DOHH2 (cell line): ENCODE measurements at regions not wholly inside any gene's neighbourhood (a gene's known extent, or its start where the extent isn't known, plus 50 kb on each side); places are given as distances from the start of the nearest gene placed in this dataset.

Source experiments
- H3F3A ChIP-seq: fragments of 200-600 bp; sonication (generic), shearing (Covaris generic); 2 replicates; pipeline ENCODE4 v1.6.0; 2016; ENCODE audit warnings: antibody characterized with exemption, mild to moderate bottlenecking; ENCODE audit not compliant: control insufficient read depth, insufficient read depth
- H3K27ac ChIP-seq: fragments of 200-600 bp; sonication (generic); 2 replicates; pipeline ENCODE4 v1.5.1; 2014; ENCODE audit warnings: low read depth, mild to moderate bottlenecking, low read length, moderate library complexity
- H3K27me3 ChIP-seq: fragments of 200-600 bp; sonication (generic); 2 replicates; pipeline ENCODE4 v1.6.1; 2014; ENCODE audit warnings: mild to moderate bottlenecking, low read length, mixed read lengths; ENCODE audit not compliant: control insufficient read depth
- H3K36me3 ChIP-seq: fragments of 200-600 bp; sonication (generic); 2 replicates; pipeline ENCODE4 v1.6.1; 2014; ENCODE audit warnings: mild to moderate bottlenecking, low read length, moderate library complexity, mixed read lengths; ENCODE audit not compliant: control insufficient read depth
- H3K4me1 ChIP-seq: fragments of 200-600 bp; sonication (generic); 2 replicates; pipeline ENCODE4 v1.6.1; 2014; ENCODE audit warnings: mild to moderate bottlenecking, low read length, mixed read lengths; ENCODE audit not compliant: control insufficient read depth
- H3K4me2 ChIP-seq: fragments of 200-600 bp; sonication (generic); 2 replicates; pipeline ENCODE4 v1.6.0; 2014; ENCODE audit warnings: mild to moderate bottlenecking, low read length, moderate library complexity
- H3K4me3 ChIP-seq: fragments of 200-600 bp; sonication (generic); 2 replicates; pipeline ENCODE4 v1.5.1; 2014; ENCODE audit warnings: mild to moderate bottlenecking, low read length, mixed read lengths
- H3K79me2 ChIP-seq: fragments of 200-600 bp; sonication (generic); 2 replicates; pipeline ENCODE4 v1.6.1; 2014; ENCODE audit warnings: mild to moderate bottlenecking, low read length, mixed read lengths; ENCODE audit not compliant: control insufficient read depth
- H3K9me2 ChIP-seq: fragments of 200-600 bp; sonication (generic); replicated peaks from 2 replicates; pipeline ENCODE4 v1.6.1; 2014; ENCODE audit warnings: mild to moderate bottlenecking, low read length, mixed read lengths; ENCODE audit not compliant: control insufficient read depth
- H3K9me3 ChIP-seq: fragments of 200-600 bp; sonication (generic); 2 replicates; pipeline ENCODE4 v1.6.1; 2014; ENCODE audit warnings: antibody characterized with exemption, low read length, mixed read lengths; ENCODE audit not compliant: control insufficient read depth, insufficient read depth
- H4K20me1 ChIP-seq: fragments of 200-600 bp; sonication (generic); 2 replicates; pipeline ENCODE4 v1.6.0; 2014; ENCODE audit warnings: low read depth, mild to moderate bottlenecking, antibody characterized with exemption, low read length, moderate library complexity; ENCODE audit not compliant: control insufficient read depth, insufficient read depth
- EZH2phosphoT487 ChIP-seq: fragments of 200-600 bp; sonication (generic); IDR thresholded peaks from 2 replicates; pipeline ENCODE4 v1.6.1; 2017; ENCODE audit warnings: borderline replicate concordance, mild to moderate bottlenecking, antibody characterized with exemption, low read length, moderate library complexity, mixed read lengths
- TF ChIP-seq, protein P1 (sequence below): fragments of 200-600 bp; sonication (generic); IDR thresholded peaks from one replicate; pipeline ENCODE4 v1.5.1; 2014; ENCODE audit warnings: antibody characterized with exemption, mild to moderate bottlenecking, low read depth, low read length; ENCODE audit not compliant: poor library complexity, severe bottlenecking

DNA sequence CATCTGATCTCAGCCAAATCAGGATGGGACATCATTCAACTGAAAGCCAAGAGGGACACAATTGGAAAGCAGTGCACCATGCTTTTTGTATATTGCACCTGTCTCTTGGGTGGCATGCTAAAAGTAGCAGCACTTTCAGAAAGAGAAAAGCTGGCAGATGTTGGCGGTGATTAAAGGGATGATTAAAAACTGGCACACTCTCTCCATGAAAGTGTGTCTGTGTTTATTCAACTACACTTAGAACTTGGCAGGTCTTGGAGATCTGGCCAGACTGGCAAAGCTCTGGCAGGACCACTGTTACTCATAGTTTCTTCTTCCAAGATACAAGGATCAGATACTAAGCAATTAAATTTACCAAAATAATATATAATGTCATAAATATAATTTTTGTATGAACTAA, 112.9 kb upstream of the ELAVL2 start:
- Histone ChIP-seq H3K27ac (no peak overlapping the region), H3K4me1 (no peaks in the 10 kb centered on the region), H3F3A (no peaks in the 10 kb centered on the region), H4K20me1 (no peaks in the 10 kb centered on the region), H3K4me3 (no peak overlapping the region), H3K27me3 (no peaks in the 10 kb centered on the region), H3K36me3 (no peaks in the 10 kb centered on the region), H3K9me2 (no peaks in the 10 kb centered on the region), H3K9me3 (peaks cover 8% of the 10 kb centered on the region; the same call in 1 of the 2 replicates), H3K79me2 (no peaks in the 10 kb centered on the region), H3K4me2 (no peak overlapping the region)
- TF ChIP-seq, protein P1, sequence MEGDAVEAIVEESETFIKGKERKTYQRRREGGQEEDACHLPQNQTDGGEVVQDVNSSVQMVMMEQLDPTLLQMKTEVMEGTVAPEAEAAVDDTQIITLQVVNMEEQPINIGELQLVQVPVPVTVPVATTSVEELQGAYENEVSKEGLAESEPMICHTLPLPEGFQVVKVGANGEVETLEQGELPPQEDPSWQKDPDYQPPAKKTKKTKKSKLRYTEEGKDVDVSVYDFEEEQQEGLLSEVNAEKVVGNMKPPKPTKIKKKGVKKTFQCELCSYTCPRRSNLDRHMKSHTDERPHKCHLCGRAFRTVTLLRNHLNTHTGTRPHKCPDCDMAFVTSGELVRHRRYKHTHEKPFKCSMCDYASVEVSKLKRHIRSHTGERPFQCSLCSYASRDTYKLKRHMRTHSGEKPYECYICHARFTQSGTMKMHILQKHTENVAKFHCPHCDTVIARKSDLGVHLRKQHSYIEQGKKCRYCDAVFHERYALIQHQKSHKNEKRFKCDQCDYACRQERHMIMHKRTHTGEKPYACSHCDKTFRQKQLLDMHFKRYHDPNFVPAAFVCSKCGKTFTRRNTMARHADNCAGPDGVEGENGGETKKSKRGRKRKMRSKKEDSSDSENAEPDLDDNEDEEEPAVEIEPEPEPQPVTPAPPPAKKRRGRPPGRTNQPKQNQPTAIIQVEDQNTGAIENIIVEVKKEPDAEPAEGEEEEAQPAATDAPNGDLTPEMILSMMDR = no peak
- TF ChIP-seq EZH2phosphoT487 = no peak

DNA sequence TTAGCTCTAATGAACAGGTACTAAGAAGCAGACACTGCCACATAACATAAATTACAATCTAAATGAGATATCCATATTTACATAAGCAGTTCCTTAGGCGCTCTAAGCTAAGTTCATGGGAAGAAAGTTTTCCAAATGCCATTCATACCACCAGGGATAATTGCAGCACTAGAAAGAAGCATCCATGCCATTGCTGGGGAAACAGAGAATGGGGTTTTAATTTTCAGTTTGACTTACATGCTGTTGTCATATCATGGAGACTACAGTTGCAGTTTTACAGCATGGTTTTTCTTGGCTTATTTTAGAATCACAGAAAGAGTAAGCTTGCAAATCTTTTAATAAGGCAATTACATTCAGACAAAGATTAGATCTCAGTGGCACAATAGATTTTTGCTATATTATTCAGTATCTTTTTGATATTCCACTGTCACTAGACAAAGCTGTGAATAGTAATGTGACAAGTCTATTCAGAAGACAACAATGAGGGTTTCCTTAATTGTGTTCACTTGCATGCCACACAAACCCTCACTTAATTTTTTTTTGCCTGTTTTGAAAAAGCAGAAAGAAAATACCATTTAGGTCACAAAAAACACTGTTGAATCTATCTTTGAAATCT, 108.4 kb upstream of the ELAVL2 start:
- Histone ChIP-seq H3K9me3 (no peaks in the 10 kb centered on the region), H3K9me2 (no peaks in the 10 kb centered on the region), H3K4me3 (no peak overlapping the region), H3K27ac (no peak overlapping the region), H3K4me2 (no peak overlapping the region), H3K36me3 (no peaks in the 10 kb centered on the region), H3F3A (no peaks in the 10 kb centered on the region), H3K79me2 (no peaks in the 10 kb centered on the region), H4K20me1 (no peaks in the 10 kb centered on the region), H3K27me3 (no peaks in the 10 kb centered on the region), H3K4me1 (no peaks in the 10 kb centered on the region)
- no peak for TF ChIP-seq EZH2phosphoT487
- TF ChIP-seq, protein P1 = no peak

GRCh38 chr9:23933348-23933747, 107.3 kb upstream of the ELAVL2 start:
- no peak overlapping the region for H3K27ac ChIP-seq
- no peaks in the 10 kb centered on the region for H3K36me3 ChIP-seq
- H3K4me2 ChIP-seq = no peak overlapping the region
- no peaks in the 10 kb centered on the region for H3K9me2 ChIP-seq
- no peaks in the 10 kb centered on the region for H3K9me3 ChIP-seq
- H3K79me2 ChIP-seq = no peaks in the 10 kb centered on the region
- no peaks in the 10 kb centered on the region for H3K4me1 ChIP-seq
- TF ChIP-seq EZH2phosphoT487 = no peak
- TF ChIP-seq, protein P1 = no peak
- no peaks in the 10 kb centered on the region for H4K20me1 ChIP-seq
- H3F3A ChIP-seq = no peaks in the 10 kb centered on the region
- no peak overlapping the region for H3K4me3 ChIP-seq
- H3K27me3 ChIP-seq = no peaks in the 10 kb centered on the region
